Keratinocyte (primary cell): ENCODE measurements at regions not wholly inside any gene's neighbourhood (a gene's known extent, or its start where the extent isn't known, plus 50 kb on each side); places are given as distances from the start of the nearest gene placed in this dataset.

Experiments
- DNase-seq: peaks from one replicate; pipeline ENCODE4 v3.0.0-alpha.2; 2011; ENCODE audit warnings: low read depth, missing footprints, low spot score
- FAIRE-seq: peaks from 2 replicates; lab custom pipeline; 2011; peaks lifted over from hg19 to GRCh38; lab: Jason Lieb, UNC
- H2AFZ ChIP-seq: 2 replicates; pipeline ENCODE4 v1.6.0; 2012; ENCODE audit warnings: low read length, control low read depth, inconsistent platforms; ENCODE audit not compliant: control insufficient read depth
- H3K27ac ChIP-seq: 2 replicates; pipeline ENCODE4 v1.5.1; 2011; ENCODE audit warnings: low read length; ENCODE audit not compliant: control insufficient read depth, insufficient read depth
- H3K27me3 ChIP-seq: 3 replicates; pipeline ENCODE4 v1.6.0; 2011; ENCODE audit warnings: low read length; ENCODE audit not compliant: control insufficient read depth, insufficient read depth; ENCODE audit errors: extremely low read depth
- H3K36me3 ChIP-seq, 2 experiments: 2 replicates in 1 of 2; 3 replicates in 1 of 2; pipeline ENCODE4 v1.5.1; 2011; ENCODE audit warnings: low read length in 2 of 2, mild to moderate bottlenecking in 1 of 2; ENCODE audit not compliant: control insufficient read depth in 2 of 2, insufficient read depth in 2 of 2; ENCODE audit errors: extremely low read depth in 1 of 2
- H3K4me1 ChIP-seq: 3 replicates; pipeline ENCODE4 v1.5.1; 2011; ENCODE audit warnings: low read length; ENCODE audit not compliant: control insufficient read depth, insufficient read depth; ENCODE audit errors: extremely low read depth
- H3K4me2 ChIP-seq: 3 replicates; pipeline ENCODE4 v1.6.0; 2011; ENCODE audit warnings: low read depth, low read length; ENCODE audit not compliant: control insufficient read depth, insufficient read depth; ENCODE audit errors: extremely low read depth
- H3K4me3 ChIP-seq, 3 experiments: fragments of 200-600 bp in 1 of 3; sonication (generic) in 1 of 3; 2 replicates in 2 of 3; 3 replicates in 1 of 3; pipeline ENCODE4 v1.5.1; 2011 to 2016; ENCODE audit warnings: low read length in 3 of 3, mild to moderate bottlenecking in 3 of 3, control low read depth in 2 of 3, inconsistent platforms in 1 of 3, low read depth in 1 of 3, mixed read lengths in 1 of 3, mixed run types in 1 of 3, moderate library complexity in 1 of 3; ENCODE audit not compliant: control insufficient read depth in 2 of 3, insufficient read depth in 2 of 3; ENCODE audit errors: extremely low read depth in 1 of 3
- H3K79me2 ChIP-seq: 2 replicates; pipeline ENCODE4 v1.6.0; 2012; ENCODE audit warnings: low read length; ENCODE audit not compliant: control insufficient read depth, insufficient read depth
- H3K9ac ChIP-seq: 3 replicates; pipeline ENCODE4 v1.6.0; 2011; ENCODE audit warnings: low read length; ENCODE audit not compliant: control insufficient read depth, insufficient read depth; ENCODE audit errors: extremely low read depth
- H3K9me1 ChIP-seq: 3 replicates; pipeline ENCODE4 v1.6.0; 2011; ENCODE audit warnings: low read length; ENCODE audit not compliant: control insufficient read depth, insufficient read depth; ENCODE audit errors: extremely low read depth
- H3K9me3 ChIP-seq: 2 replicates; pipeline ENCODE4 v1.5.1; 2012; ENCODE audit warnings: low read depth, low read length; ENCODE audit not compliant: control insufficient read depth
- H4K20me1 ChIP-seq: 3 replicates; pipeline ENCODE4 v1.6.0; 2011; ENCODE audit warnings: low read length; ENCODE audit not compliant: control insufficient read depth, insufficient read depth; ENCODE audit errors: extremely low read depth
- EZH2 ChIP-seq: IDR thresholded peaks from one replicate; pipeline ENCODE4 v1.6.1; 2012; ENCODE audit warnings: inconsistent platforms, mild to moderate bottlenecking, low read length, moderate library complexity
- dilution Hi-C: fragments of 300-500 bp; cut with MboI; formaldehyde crosslinking; loops from one replicate; pipeline ENCODE4 v1.7.0; 2020; ENCODE audit warnings: low sequenced_read_pairs; ENCODE audit not compliant: extremely low pct_ligation_motif_present
- TF ChIP-seq, protein P1 (sequence below), 3 experiments: IDR thresholded peaks in 1 of 3; conservative IDR thresholded peaks in 1 of 3; optimal IDR thresholded peaks in 1 of 3; 2 replicates in 2 of 3; 3 replicates in 1 of 3; pipeline versions ENCODE3 to v1.5.1; 2011; ENCODE audit warnings: low read length in 3 of 3, mild to moderate bottlenecking in 3 of 3, moderate library complexity in 2 of 3, control low read depth in 1 of 3, inconsistent platforms in 1 of 3; ENCODE audit not compliant: insufficient read depth in 2 of 3; ENCODE audit errors: extremely low read depth in 1 of 3

DNA sequence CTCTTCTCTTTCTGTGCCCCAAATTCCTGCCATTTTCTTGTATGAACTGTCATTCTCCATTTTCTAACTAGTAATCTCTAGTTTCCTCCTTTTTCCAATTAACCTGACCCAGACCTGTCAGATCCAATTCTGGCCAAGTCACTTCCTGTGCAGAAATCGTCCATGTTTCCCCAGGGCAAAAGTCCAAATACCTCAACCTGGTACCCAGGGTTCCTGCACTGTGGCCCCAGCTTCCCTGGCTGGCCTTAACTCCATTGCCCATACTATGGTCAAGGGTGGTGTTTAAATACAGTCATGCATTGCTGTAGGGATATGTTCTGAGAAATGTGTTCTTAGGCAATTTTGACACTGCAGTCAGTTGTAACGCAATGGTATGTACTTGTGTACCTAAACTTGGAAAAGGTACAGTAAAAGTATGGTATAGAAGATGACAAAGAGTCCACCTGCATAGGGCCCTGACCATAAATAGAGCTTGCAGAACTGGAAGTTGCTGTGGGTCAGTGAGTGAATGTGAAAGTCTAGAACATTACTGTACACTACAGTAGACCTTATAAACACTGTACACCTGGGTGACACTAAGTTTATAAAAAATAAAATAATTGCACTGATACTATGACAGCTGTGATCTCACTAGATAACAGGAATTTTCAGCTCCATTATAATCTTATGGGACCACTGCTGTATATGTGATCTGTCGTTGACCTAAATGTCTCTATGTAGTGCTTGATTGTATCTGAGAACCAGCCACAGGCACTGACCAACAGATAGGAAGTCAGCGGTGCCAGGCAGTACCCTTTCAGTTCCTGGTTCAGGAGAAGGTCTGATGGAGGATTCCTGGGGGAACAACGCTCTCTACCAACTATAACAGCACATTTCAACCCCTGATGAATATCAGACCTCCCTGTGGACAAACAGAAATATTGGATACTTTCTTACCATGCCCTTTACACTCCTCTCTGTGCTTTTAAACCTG, 336.1 kb upstream of the PROK2 start:
- no peak overlapping the region for H2AFZ ChIP-seq
- FAIRE-seq (no peak), DNase-seq (no peak)
- no peaks in the 10 kb centered on the region for H4K20me1 ChIP-seq
- dilution Hi-C loops: no loop called here
- TF ChIP-seq, protein P1, sequence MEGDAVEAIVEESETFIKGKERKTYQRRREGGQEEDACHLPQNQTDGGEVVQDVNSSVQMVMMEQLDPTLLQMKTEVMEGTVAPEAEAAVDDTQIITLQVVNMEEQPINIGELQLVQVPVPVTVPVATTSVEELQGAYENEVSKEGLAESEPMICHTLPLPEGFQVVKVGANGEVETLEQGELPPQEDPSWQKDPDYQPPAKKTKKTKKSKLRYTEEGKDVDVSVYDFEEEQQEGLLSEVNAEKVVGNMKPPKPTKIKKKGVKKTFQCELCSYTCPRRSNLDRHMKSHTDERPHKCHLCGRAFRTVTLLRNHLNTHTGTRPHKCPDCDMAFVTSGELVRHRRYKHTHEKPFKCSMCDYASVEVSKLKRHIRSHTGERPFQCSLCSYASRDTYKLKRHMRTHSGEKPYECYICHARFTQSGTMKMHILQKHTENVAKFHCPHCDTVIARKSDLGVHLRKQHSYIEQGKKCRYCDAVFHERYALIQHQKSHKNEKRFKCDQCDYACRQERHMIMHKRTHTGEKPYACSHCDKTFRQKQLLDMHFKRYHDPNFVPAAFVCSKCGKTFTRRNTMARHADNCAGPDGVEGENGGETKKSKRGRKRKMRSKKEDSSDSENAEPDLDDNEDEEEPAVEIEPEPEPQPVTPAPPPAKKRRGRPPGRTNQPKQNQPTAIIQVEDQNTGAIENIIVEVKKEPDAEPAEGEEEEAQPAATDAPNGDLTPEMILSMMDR (optimal IDR thresholded peaks at IDR 0.05 in 1 of 3, IDR thresholded peaks at IDR 0.05 in 1 of 3, conservative IDR thresholded peaks at IDR 0.05 in 1 of 3; ENCODE audit: extremely low read depth in 1 of 3, insufficient read depth in 2 of 3, low read length in 3 of 3): no peak
- no peak for TF ChIP-seq EZH2
- H3K27me3 ChIP-seq: peaks cover 3% of the 10 kb centered on the region
- H3K4me3 ChIP-seq: no peak overlapping the region
- no peak overlapping the region for H3K4me2 ChIP-seq
- H3K9me3 ChIP-seq: no peaks in the 10 kb centered on the region
- no peaks in the 10 kb centered on the region for H3K9me1 ChIP-seq
- H3K36me3 ChIP-seq: no peaks in the 10 kb centered on the region
- peaks cover 8% of the 10 kb centered on the region for H3K4me1 ChIP-seq
- H3K79me2 ChIP-seq: no peaks in the 10 kb centered on the region
- no peak overlapping the region for H3K27ac ChIP-seq
- no peak overlapping the region for H3K9ac ChIP-seq

DNA sequence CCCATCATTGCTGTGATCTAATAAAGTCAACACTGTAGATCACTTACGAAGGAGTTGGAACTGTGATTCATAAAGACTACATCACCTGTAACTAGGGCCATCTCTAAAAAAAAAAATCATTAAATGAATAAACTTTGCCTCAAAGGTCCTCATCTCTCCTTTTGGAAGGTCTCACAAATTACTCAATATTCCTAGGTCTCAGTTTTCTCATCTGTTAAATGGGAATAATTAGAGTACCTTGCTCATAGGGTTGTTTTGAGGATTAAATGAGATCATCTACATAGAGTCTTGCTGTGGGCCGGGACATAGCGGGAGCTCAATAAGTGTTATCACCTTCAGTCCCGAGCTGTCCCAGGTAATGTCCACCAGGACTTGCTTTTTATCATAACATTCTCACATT, 335.1 kb upstream of the PROK2 start:
- Histone ChIP-seq H3K79me2 (no peaks in the 10 kb centered on the region), H3K4me2 (no peak overlapping the region), H3K9me1 (no peaks in the 10 kb centered on the region), H3K9me3 (no peaks in the 10 kb centered on the region), H3K9ac (no peak overlapping the region), H2AFZ (no peak overlapping the region), H3K27ac (no peak overlapping the region), H3K36me3 (no peaks in the 10 kb centered on the region), H3K27me3 (peaks cover 1% of the 10 kb centered on the region), H4K20me1 (no peaks in the 10 kb centered on the region), H3K4me3 (no peak overlapping the region), H3K4me1 (peaks cover 8% of the 10 kb centered on the region)
- dilution Hi-C loops: no loop called here
- no peak for DNase-seq
- no peak for TF ChIP-seq EZH2
- TF ChIP-seq, protein P1 (optimal IDR thresholded peaks at IDR 0.05 in 1 of 3, IDR thresholded peaks at IDR 0.05 in 1 of 3, conservative IDR thresholded peaks at IDR 0.05 in 1 of 3; ENCODE audit: extremely low read depth in 1 of 3, insufficient read depth in 2 of 3, low read length in 3 of 3): no peak
- FAIRE-seq: no peak
